LNCaP clone FGC (cell line): ENCODE measurements at regions not wholly inside any gene's neighbourhood (a gene's known extent, or its start where the extent isn't known, plus 50 kb on each side); places are given as distances from the start of the nearest gene placed in this dataset.

Source experiments
- DNase-seq: peaks from one replicate; pipeline ENCODE4 v3.0.0-alpha.2; 2011; ENCODE audit warnings: low read depth
- H3K4me3 ChIP-seq: 2 replicates; pipeline ENCODE4 v1.5.1; 2011; ENCODE audit warnings: mild to moderate bottlenecking, low read depth, low read length, control low read depth
- TF ChIP-seq, protein P1 (sequence below): IDR thresholded peaks from 2 replicates; pipeline ENCODE4 v1.5.1; 2012; ENCODE audit warnings: mild to moderate bottlenecking; ENCODE audit not compliant: control insufficient read depth, insufficient read depth; ENCODE audit errors: extremely low read depth

DNA sequence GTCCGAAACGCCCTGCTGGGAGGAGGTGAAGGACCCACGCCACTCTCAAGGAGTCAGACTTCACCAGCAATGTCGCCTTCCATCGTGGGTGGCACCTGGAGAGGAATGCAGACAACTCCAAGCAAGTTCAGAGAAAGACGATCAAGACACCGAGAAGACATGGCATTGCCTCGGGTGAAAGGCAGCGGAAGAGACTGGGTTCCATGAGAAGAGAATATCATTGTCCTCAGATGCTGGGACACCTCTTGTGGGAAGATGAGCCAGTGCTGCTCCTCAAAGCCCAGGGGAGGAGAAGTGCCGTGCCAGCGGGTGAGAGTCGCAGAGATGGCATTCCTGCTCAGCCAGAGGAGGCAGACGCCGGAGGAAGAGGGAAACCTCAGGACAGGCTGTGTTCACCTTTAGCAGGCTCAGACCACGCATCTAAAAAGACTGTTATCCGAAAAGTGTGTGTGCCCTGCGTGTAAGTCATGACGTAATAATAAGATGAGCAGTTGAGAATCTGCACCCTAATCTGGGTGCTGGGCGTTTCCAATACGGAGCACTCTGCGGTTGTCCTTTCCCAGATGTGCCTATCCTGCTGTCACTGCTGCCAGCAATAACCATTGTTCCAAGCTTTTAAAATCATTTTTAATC, 144.6 kb upstream of the SPACA7 start:
- TF ChIP-seq, protein P1, sequence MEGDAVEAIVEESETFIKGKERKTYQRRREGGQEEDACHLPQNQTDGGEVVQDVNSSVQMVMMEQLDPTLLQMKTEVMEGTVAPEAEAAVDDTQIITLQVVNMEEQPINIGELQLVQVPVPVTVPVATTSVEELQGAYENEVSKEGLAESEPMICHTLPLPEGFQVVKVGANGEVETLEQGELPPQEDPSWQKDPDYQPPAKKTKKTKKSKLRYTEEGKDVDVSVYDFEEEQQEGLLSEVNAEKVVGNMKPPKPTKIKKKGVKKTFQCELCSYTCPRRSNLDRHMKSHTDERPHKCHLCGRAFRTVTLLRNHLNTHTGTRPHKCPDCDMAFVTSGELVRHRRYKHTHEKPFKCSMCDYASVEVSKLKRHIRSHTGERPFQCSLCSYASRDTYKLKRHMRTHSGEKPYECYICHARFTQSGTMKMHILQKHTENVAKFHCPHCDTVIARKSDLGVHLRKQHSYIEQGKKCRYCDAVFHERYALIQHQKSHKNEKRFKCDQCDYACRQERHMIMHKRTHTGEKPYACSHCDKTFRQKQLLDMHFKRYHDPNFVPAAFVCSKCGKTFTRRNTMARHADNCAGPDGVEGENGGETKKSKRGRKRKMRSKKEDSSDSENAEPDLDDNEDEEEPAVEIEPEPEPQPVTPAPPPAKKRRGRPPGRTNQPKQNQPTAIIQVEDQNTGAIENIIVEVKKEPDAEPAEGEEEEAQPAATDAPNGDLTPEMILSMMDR = no peak
- no peak overlapping the region for H3K4me3 ChIP-seq
- DNase-seq = no peak

DNA sequence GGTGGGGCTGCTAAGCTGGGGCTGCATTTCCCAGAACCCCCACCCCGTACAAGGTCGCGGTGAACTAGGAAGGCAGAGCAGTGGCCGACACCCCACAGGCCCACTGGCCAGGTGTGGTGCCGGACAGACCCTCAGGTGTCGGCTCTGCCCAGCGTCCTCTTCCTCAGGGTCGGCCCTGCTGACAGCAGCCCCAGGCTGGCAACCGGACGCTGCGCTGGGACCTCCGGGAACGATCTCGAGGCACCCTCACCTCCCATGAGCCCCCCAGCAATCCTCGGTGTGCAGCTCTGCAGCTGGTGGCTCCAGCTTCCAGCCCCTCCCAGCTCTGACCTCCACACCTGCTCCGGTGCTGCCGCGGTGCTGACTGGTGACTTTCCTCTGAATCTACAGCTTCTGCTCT, 142.9 kb upstream of the SPACA7 start:
- DNase-seq = no peak
- no peak overlapping the region for H3K4me3 ChIP-seq
- TF ChIP-seq, protein P1 = no peak

DNA sequence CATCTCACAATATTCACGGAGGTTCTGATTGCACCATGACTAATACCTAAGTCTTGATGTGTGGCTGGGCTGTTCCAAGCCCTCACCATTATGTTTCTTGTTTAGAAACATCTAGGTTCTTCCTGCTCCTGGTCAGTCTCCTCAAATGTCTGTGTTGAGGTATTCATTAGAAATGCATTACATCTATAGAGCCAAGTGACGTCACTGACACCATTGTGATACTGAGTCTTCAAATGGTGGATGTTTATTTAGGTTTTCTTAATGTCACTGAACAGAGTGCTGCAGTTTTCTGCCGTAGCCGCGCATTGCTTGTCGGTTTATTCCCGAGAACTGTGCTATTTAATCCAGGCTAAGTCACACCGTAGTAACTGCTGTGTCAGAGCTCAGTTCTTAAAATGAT, 142.4 kb upstream of the SPACA7 start:
- no peak for DNase-seq
- no peak overlapping the region for H3K4me3 ChIP-seq
- TF ChIP-seq, protein P1 = no peak

DNA sequence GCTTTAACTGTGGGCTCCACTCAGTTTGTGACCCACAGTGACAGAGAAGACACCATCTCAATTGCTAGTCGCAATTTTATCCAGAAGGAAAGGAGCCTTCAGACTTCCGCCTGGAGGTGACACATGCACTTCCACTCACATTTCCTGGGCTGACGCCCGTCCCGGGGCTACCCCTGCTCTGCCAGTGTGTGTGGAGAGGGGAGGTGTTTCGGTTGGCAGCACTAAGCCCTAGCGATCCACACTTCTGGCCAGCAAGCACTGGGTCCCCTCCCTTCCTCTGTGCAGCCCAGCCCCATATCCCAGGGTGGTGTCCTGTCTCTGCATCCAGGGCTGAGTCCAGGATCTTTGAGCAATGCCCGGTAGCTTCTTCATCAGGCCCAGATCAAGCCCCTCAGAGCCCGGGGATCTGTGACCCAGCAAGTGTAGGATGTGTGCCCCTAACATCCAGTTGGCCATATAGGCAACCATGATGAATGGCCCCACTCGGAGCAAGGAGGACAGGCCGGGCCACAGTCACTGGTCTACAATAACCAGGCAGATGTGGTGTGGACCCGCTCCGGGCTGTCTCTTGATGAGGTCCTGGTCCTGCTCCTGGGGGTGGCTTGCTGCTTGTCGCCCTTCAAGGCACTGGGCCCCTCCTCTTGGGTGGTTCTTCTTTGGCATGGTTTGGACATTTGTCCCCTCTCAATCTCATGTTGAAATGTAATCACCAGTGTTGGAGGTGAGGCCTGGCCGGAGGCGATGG, 141.9 kb upstream of the SPACA7 start:
- TF ChIP-seq, protein P1 = no peak
- no peak for DNase-seq
- no peak overlapping the region for H3K4me3 ChIP-seq

DNA sequence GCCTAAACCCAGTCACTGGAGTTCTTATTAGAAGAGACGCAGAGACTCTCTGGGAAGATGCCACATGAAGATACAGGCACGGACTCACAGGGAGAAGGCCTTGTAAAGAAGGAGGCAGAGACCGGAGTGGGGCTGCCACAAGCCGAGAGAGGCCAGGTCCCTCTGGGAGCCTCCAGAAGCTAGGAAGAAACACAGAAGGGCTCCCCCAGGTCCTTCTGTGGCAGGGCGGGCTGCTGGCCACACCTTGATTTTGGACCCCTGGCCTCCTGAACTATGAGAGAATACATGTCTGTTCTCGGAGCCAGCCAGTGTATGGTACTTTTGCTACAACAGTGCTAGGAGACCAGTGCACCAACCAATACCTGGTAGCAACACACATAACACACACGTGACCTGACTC, 140.1 kb upstream of the SPACA7 start:
- TF ChIP-seq, protein P1 = no peak
- no peak overlapping the region for H3K4me3 ChIP-seq
- no peak for DNase-seq

DNA sequence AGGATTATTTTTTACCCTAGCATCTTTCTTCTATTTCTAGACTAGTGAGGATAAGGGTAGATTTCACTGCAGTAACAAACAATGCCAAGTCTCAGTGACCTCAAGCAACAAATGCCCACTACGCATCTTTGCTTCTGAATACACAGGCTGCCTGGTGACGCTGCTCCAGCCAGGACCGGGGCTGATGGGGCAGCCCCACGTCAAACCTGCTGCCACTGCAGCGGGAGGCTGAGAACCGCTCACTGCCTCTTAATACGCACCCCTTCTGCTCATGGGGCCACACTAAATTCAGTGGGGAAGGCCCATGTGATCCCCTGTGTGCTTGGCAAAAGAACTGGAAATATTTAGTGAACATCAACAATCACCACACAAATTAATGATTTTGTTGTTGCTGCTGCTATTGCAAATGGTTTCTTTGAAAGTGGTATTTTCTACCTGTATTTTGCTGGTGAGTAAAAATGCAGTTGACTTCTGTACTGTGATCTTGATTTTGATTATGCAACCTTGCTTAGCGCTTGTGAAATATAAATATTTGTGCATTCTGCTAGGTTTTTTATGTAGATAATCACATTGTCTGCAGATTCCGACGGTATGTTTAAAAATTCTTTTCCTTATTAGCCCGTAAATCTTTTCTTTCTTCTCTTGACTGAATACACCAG, 139.5 kb upstream of the SPACA7 start:
- DNase-seq = no peak
- no peak overlapping the region for H3K4me3 ChIP-seq
- TF ChIP-seq, protein P1 = no peak
